Upper lobe of left lung (tissue), 4 donors: ENCODE measurements at regions not wholly inside any gene's neighbourhood (a gene's known extent, or its start where the extent isn't known, plus 50 kb on each side); places are given as distances from the start of the nearest gene placed in this dataset.

ENCODE experiments used
- POLR2A ChIP-seq, 4 donors: fragments of 450-650 bp; IDR thresholded peaks; one replicate each; pipeline ENCODE4 v1.5.1; 2016 to 2017; ENCODE audit warnings: antibody characterized with exemption in 4 of 4, mild to moderate bottlenecking in 2 of 4
- POLR2AphosphoS5 ChIP-seq, 2 donors: sonication (generic); formaldehyde crosslinking; IDR thresholded peaks; one replicate each; pipeline ENCODE4 v1.5.1; 2017; ENCODE audit warnings: antibody characterized with exemption in 2 of 2
- TF ChIP-seq, protein P1 (sequence below), 6 experiments: fragments of 450-650 bp in 4 of 6; fragments of 200-600 bp in 2 of 6; sonication (generic) in 2 of 6; IDR thresholded peaks; one replicate each; pipeline ENCODE4 v1.5.1; 2016 to 2019; ENCODE audit warnings: antibody characterized with exemption in 6 of 6

DNA sequence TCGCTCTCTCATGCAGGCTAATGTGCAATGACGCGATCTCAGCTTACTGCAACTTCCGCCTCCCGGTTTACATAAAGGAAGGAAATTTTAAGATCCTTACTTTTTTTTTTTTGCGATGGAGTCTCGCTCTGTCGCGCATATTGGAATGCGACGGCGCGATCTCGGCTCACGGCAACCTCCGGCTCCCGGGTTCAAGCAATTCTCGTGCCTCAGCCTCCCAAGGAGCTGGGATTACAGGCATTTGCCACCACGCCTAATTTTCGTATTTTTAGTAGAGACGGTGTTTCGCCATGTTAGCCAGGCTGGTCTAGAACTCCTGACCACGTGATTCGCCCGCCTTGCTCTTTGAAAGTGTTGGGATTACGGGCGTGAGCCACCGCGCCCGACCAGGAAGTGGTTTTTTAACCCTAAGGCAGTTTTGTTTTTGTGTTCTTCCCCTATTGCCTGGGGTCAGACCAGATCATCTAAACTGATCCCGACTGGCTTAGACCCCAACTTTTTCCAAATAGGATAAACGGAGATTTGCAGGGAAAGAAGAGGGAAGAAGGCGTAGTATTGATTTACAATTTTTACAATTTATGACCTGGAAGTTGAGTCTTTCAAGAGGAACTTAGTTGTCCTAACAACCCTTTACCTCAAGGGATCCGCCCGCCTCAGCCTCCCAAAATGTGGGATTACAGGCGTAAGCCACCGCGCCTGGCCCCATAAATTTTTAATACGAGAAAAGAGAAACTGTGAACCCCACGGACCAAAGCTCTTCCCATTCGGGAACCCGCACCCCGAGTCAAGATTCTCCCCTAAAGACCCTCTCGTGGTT, 142.0 kb downstream of the ZNF737 start:
- TF ChIP-seq, protein P1, sequence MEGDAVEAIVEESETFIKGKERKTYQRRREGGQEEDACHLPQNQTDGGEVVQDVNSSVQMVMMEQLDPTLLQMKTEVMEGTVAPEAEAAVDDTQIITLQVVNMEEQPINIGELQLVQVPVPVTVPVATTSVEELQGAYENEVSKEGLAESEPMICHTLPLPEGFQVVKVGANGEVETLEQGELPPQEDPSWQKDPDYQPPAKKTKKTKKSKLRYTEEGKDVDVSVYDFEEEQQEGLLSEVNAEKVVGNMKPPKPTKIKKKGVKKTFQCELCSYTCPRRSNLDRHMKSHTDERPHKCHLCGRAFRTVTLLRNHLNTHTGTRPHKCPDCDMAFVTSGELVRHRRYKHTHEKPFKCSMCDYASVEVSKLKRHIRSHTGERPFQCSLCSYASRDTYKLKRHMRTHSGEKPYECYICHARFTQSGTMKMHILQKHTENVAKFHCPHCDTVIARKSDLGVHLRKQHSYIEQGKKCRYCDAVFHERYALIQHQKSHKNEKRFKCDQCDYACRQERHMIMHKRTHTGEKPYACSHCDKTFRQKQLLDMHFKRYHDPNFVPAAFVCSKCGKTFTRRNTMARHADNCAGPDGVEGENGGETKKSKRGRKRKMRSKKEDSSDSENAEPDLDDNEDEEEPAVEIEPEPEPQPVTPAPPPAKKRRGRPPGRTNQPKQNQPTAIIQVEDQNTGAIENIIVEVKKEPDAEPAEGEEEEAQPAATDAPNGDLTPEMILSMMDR (IDR thresholded peaks at IDR 0.05): no peak
- TF ChIP-seq POLR2AphosphoS5 (IDR thresholded peaks at IDR 0.05) (peak in 1 of 2 donors; percentile 55), POLR2A (IDR thresholded peaks at IDR 0.05) (peak in 2 of 4 donors; percentile 11 to 29)
